Loucy (cell line): ENCODE measurements at regions not wholly inside any gene's neighbourhood (a gene's known extent, or its start where the extent isn't known, plus 50 kb on each side); places are given as distances from the start of the nearest gene placed in this dataset.
"Not testable (repeated sequence)": the region's sequence is repeated elsewhere in the genome, so short reads cannot be mapped to it uniquely, and the experiment has no call there.

Experiments
- H2AFZ ChIP-seq: fragments of 200-600 bp; sonication (generic); 2 replicates; pipeline ENCODE4 v1.6.0; 2016; ENCODE audit warnings: antibody characterized with exemption, mild to moderate bottlenecking, low read length, moderate library complexity
- H3F3A ChIP-seq: fragments of 200-600 bp; 2 replicates; pipeline ENCODE4 v1.6.0; 2016; ENCODE audit warnings: antibody characterized with exemption, low read depth, mild to moderate bottlenecking
- H3K27me3 ChIP-seq: fragments of 200-600 bp; sonication (generic); 2 replicates; pipeline ENCODE4 v1.6.1; 2014; ENCODE audit warnings: low read length, mild to moderate bottlenecking; ENCODE audit not compliant: insufficient read depth, poor library complexity, severe bottlenecking
- H3K36me3 ChIP-seq: fragments of 200-600 bp; sonication (generic); 2 replicates; pipeline ENCODE4 v1.6.1; 2016; ENCODE audit warnings: low read length; ENCODE audit not compliant: insufficient read depth
- H3K4me1 ChIP-seq: fragments of 200-600 bp; sonication (generic); 2 replicates; pipeline ENCODE4 v1.5.1; 2014; ENCODE audit warnings: low read length, mild to moderate bottlenecking; ENCODE audit not compliant: insufficient read depth, poor library complexity, severe bottlenecking
- H3K4me2 ChIP-seq: fragments of 200-600 bp; sonication (generic); 2 replicates; pipeline ENCODE4 v1.6.0; 2014; ENCODE audit warnings: antibody characterized with exemption, low read length, low read depth, mild to moderate bottlenecking; ENCODE audit not compliant: poor library complexity, severe bottlenecking
- H3K4me3 ChIP-seq: fragments of 200-600 bp; sonication (generic); 2 replicates; pipeline ENCODE4 v1.5.1; 2014; ENCODE audit warnings: low read length, mild to moderate bottlenecking, mixed read lengths; ENCODE audit not compliant: poor library complexity, severe bottlenecking
- H3K79me2 ChIP-seq: fragments of 200-600 bp; sonication (generic); 2 replicates; pipeline ENCODE4 v1.6.1; 2014; ENCODE audit warnings: low read length; ENCODE audit not compliant: insufficient read depth
- H3K9ac ChIP-seq: fragments of 200-600 bp; sonication (generic); 2 replicates; pipeline ENCODE4 v1.6.0; 2014; ENCODE audit warnings: mild to moderate bottlenecking, low read depth, low read length, moderate library complexity; ENCODE audit not compliant: poor library complexity, severe bottlenecking
- H3K9me2 ChIP-seq: fragments of 200-600 bp; sonication (generic); replicated peaks from 2 replicates; pipeline ENCODE4 v1.6.1; 2016; ENCODE audit warnings: low read depth, low read length, mixed read lengths
- H3K9me3 ChIP-seq: fragments of 200-600 bp; sonication (generic); 2 replicates; pipeline ENCODE4 v1.6.1; 2014; ENCODE audit warnings: mild to moderate bottlenecking, antibody characterized with exemption, low read length, low read depth; ENCODE audit not compliant: insufficient read depth
- H4K20me1 ChIP-seq: fragments of 200-600 bp; sonication (generic); 2 replicates; pipeline ENCODE4 v1.6.0; 2014; ENCODE audit warnings: antibody characterized with exemption, low read length, mild to moderate bottlenecking; ENCODE audit not compliant: insufficient read depth, poor library complexity, severe bottlenecking
- CTCF ChIP-seq: fragments of 200-600 bp; sonication (generic); conservative IDR thresholded peaks from 2 replicates; pipeline ENCODE4 v1.5.1; 2014; ENCODE audit warnings: mild to moderate bottlenecking, antibody characterized with exemption, low read length
- EZH2phosphoT487 ChIP-seq: fragments of 200-600 bp; IDR thresholded peaks from 2 replicates; pipeline ENCODE4 v1.6.1; 2018; ENCODE audit warnings: antibody characterized with exemption, mild to moderate bottlenecking, moderate library complexity, borderline replicate concordance

GRCh38 chr2:22153931-22154613, 1030.3 kb downstream of the TDRD15 start:
- Histone ChIP-seq H3K79me2 (no peaks in the 10 kb centered on the region), H3K4me1 (no peaks in the 10 kb centered on the region), H3F3A (no peaks in the 10 kb centered on the region), H3K9me2 (no peaks in the 10 kb centered on the region), H3K4me3 (no peak overlapping the region), H3K9ac (no peak overlapping the region), H2AFZ (no peak overlapping the region), H3K27me3 (no peaks in the 10 kb centered on the region), H3K36me3 (no peaks in the 10 kb centered on the region), H3K9me3 (no peaks in the 10 kb centered on the region), H4K20me1 (no peaks in the 10 kb centered on the region), H3K4me2 (no peak overlapping the region)
- no peak for TF ChIP-seq CTCF

GRCh38 chr2:22156661-22157060, 1032.9 kb downstream of the TDRD15 start:
- not testable (repeated sequence) for H3F3A ChIP-seq, H3K4me3 ChIP-seq, H3K9ac ChIP-seq, H3K9me2 ChIP-seq, H2AFZ ChIP-seq, H3K9me3 ChIP-seq, H3K4me2 ChIP-seq, H4K20me1 ChIP-seq, H3K36me3 ChIP-seq, H3K4me1 ChIP-seq, H3K27me3 ChIP-seq, H3K79me2 ChIP-seq

GRCh38 chr2:22167256-22167655, 1043.5 kb downstream of the TDRD15 start:
- Histone ChIP-seq H3K36me3 (no peaks in the 10 kb centered on the region), H3K4me3 (no peak overlapping the region), H3K79me2 (no peaks in the 10 kb centered on the region), H3K4me2 (no peak overlapping the region), H3K9ac (no peak overlapping the region), H2AFZ (no peak overlapping the region), H3K4me1 (no peaks in the 10 kb centered on the region), H4K20me1 (no peaks in the 10 kb centered on the region), H3K27me3 (no peaks in the 10 kb centered on the region), H3K9me2 (no peaks in the 10 kb centered on the region), H3F3A (no peaks in the 10 kb centered on the region), H3K9me3 (0 out of 2 replicates have a peak, but pooled peaks cover 4% of the 10 kb centered on the region)
- TF ChIP-seq CTCF (no peak), EZH2phosphoT487 (no peak)

GRCh38 chr2:22175003-22175402, 1051.2 kb downstream of the TDRD15 start:
- no peak overlapping the region for H2AFZ ChIP-seq
- H3K9me3 ChIP-seq, result no peaks in the 10 kb centered on the region
- TF ChIP-seq CTCF (no peak), EZH2phosphoT487 (no peak)
- no peak overlapping the region for H3K4me3 ChIP-seq
- H3K9ac ChIP-seq, result no peak overlapping the region
- H3K79me2 ChIP-seq, result no peaks in the 10 kb centered on the region
- H3K27me3 ChIP-seq, result no peaks in the 10 kb centered on the region
- no peaks in the 10 kb centered on the region for H3K4me1 ChIP-seq
- H4K20me1 ChIP-seq, result no peaks in the 10 kb centered on the region
- no peaks in the 10 kb centered on the region for H3K9me2 ChIP-seq
- no peaks in the 10 kb centered on the region for H3F3A ChIP-seq
- H3K4me2 ChIP-seq, result no peak overlapping the region
- no peaks in the 10 kb centered on the region for H3K36me3 ChIP-seq
